B cell (primary cell): ENCODE measurements at regions not wholly inside any gene's neighbourhood (a gene's known extent, or its start where the extent isn't known, plus 50 kb on each side); places are given as distances from the start of the nearest gene placed in this dataset.

Experiments used
- ATAC-seq: fragments of 200-7000 bp; cut with Tn5 transposase; one replicate; pipeline ENCODE4 v1.10.0; 2021; ENCODE audit warnings: low read depth, mild to moderate bottlenecking, moderate number of reproducible peaks, moderate library complexity
- CTCF ChIA-PET: fragments of 350-600 bp; sonication (Branson Sonifier 250); formaldehyde crosslinking; loops from one replicate; lab custom pipeline; 2021; ENCODE audit warnings: antibody characterized with exemption, inconsistent platforms; lab: Charles Lee
- POLR2A ChIA-PET: fragments of 350-600 bp; sonication (Branson Sonifier 250); formaldehyde crosslinking; loops from one replicate; lab custom pipeline; 2021; ENCODE audit warnings: antibody characterized with exemption; lab: Charles Lee
- DNase-seq: peaks from one replicate; pipeline ENCODE4 v3.0.0; 2013
- H2AFZ ChIP-seq: 2 replicates; pipeline ENCODE4 v1.6.1; 2012; ENCODE audit warnings: mild to moderate bottlenecking, low read depth, low read length; ENCODE audit not compliant: insufficient read depth, poor library complexity, severe bottlenecking
- H3K27ac ChIP-seq, 2 donors: 1 replicate in 1 of 2; 2 replicates in 1 of 2; pipeline ENCODE4 v1.5.1; 2012 to 2013; ENCODE audit warnings: low read length in 2 of 2, mild to moderate bottlenecking in 2 of 2, moderate library complexity in 1 of 2
- H3K27me3 ChIP-seq, 4 experiments: fragments of 200-600 bp in 1 of 4; sonication (generic) in 1 of 4; replicated peaks in 1 of 4; 1 replicate in 2 of 4; 2 replicates in 2 of 4; pipeline versions ENCODE4 v1.6.1 to v1.7.0; 2013 to 2016; ENCODE audit warnings: low read length in 3 of 4, mild to moderate bottlenecking in 2 of 4, mixed read lengths in 1 of 4, moderate library complexity in 1 of 4; ENCODE audit not compliant: insufficient read depth in 4 of 4, control insufficient read depth in 3 of 4; ENCODE audit errors: control extremely low read depth in 1 of 4
- H3K36me3 ChIP-seq, 2 experiments: replicated peaks in 1 of 2; 1 replicate in 1 of 2; 2 replicates in 1 of 2; pipeline versions ENCODE4 v1.6.1 to v1.7.1; 2013; ENCODE audit warnings: low read length in 1 of 2; ENCODE audit not compliant: insufficient read depth in 2 of 2, control insufficient read depth in 1 of 2; ENCODE audit errors: control extremely low read depth in 1 of 2, extremely low read depth in 1 of 2
- H3K4me1 ChIP-seq, 2 donors: fragments of 200-600 bp in 1 of 2; sonication (generic) in 1 of 2; 1 replicate in 1 of 2; 2 replicates in 1 of 2; pipeline versions ENCODE4 v1.5.1 to v1.6.1; 2013 to 2017; ENCODE audit warnings: low read length in 2 of 2; ENCODE audit not compliant: control insufficient read depth in 2 of 2, insufficient read depth in 2 of 2
- H3K4me2 ChIP-seq: replicated peaks from 2 replicates; pipeline ENCODE3; 2012; ENCODE audit warnings: mild to moderate bottlenecking, low read depth, low read length; ENCODE audit not compliant: poor library complexity, severe bottlenecking
- H3K4me3 ChIP-seq, 5 experiments: fragments of 200-600 bp in 1 of 5; sonication (generic) in 1 of 5; 1 replicate in 3 of 5; 2 replicates in 2 of 5; pipeline versions ENCODE4 v1.5.1 to v1.7.0; 2011 to 2016; ENCODE audit warnings: low read length in 4 of 5, mild to moderate bottlenecking in 4 of 5, low read depth in 2 of 5, control low read depth in 1 of 5, moderate library complexity in 1 of 5; ENCODE audit not compliant: insufficient read depth in 1 of 5; ENCODE audit errors: control extremely low read depth in 1 of 5, extremely low read depth in 1 of 5
- H3K79me2 ChIP-seq: fragments of 200-600 bp; sonication (generic); one replicate; pipeline ENCODE4 v1.6.0; 2016; ENCODE audit warnings: low read length; ENCODE audit not compliant: control insufficient read depth, insufficient read depth
- H3K9ac ChIP-seq: fragments of 200-600 bp; sonication (generic); 2 replicates; pipeline ENCODE4 v1.6.1; 2017; ENCODE audit warnings: mild to moderate bottlenecking, low read length, moderate library complexity
- H3K9me3 ChIP-seq, 3 donors: one replicate each; pipeline versions ENCODE4 v1.6.1 to v1.7.1; 2013; ENCODE audit warnings: low read length in 2 of 3; ENCODE audit not compliant: control insufficient read depth in 2 of 3, insufficient read depth in 1 of 3; ENCODE audit errors: control extremely low read depth in 1 of 3
- H4K20me1 ChIP-seq: 2 replicates; pipeline ENCODE4 v1.6.0; 2012; ENCODE audit warnings: mild to moderate bottlenecking, low read length; ENCODE audit not compliant: insufficient read depth, control insufficient read depth, poor library complexity, severe bottlenecking
- H3K27ac Mint-ChIP-seq: one replicate; pipeline ENCODE4 v1.8.0; 2021; ENCODE audit warnings: mixed read lengths
- H3K27me3 Mint-ChIP-seq: one replicate; pipeline ENCODE4 v1.8.0; 2021; ENCODE audit warnings: mixed read lengths
- H3K4me1 Mint-ChIP-seq: one replicate; pipeline ENCODE4 v1.8.0; 2021; ENCODE audit warnings: mixed read lengths
- H3K4me3 Mint-ChIP-seq: one replicate; pipeline ENCODE4 v1.8.0; 2021; ENCODE audit warnings: mixed read lengths
- H3K9me3 Mint-ChIP-seq: one replicate; pipeline ENCODE4 v1.8.0; 2022; ENCODE audit warnings: mixed read lengths; ENCODE audit not compliant: insufficient read depth
- EZH2 ChIP-seq: IDR thresholded peaks from 2 replicates; pipeline ENCODE4 v1.6.1; 2012; ENCODE audit warnings: borderline replicate concordance, low read depth, mild to moderate bottlenecking, moderate library complexity, low read length; ENCODE audit not compliant: insufficient read depth, poor library complexity, severe bottlenecking
- WGBS: methylation state at CpG from one replicate; pipeline ENCODE4 v1.1.5; 2013; ENCODE audit warnings: missing lambda C conversion rate; ENCODE audit not compliant: insufficient coverage; 5-methylcytosine and 5-hydroxymethylcytosine counted together
- intact Hi-C: fragments of 100-400 bp; cut with micrococcal nuclease; formaldehyde crosslinking; loops from one replicate; pipeline ENCODE4 v1.10.0; 2022
- TF ChIP-seq, protein P1 (sequence below): fragments of 200-600 bp; IDR thresholded peaks from one replicate; pipeline ENCODE4 v1.8.0; 2022; ENCODE audit warnings: antibody characterized with exemption, mild to moderate bottlenecking

DNA sequence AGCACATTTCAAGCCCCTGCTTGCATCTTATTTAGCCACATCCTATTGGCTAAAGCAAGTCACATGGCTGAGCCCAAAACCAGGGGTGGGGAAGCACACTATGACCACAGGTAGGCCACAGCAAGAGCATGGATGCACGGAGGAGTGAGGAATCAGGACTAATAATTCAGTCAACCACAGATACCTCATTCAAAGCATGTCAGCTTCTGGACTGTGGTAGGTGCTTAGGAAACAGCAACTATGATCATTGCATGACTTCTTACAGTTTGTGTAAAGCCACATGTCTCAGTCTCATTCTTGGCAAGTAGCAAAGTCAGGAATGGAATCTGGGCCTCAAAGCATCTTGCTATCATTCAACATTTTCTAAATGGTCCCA is 79.0 kb upstream of the EMX2 start:
- H3K36me3 ChIP-seq = no peaks in the 10 kb centered on the region
- TF ChIP-seq, protein P1, sequence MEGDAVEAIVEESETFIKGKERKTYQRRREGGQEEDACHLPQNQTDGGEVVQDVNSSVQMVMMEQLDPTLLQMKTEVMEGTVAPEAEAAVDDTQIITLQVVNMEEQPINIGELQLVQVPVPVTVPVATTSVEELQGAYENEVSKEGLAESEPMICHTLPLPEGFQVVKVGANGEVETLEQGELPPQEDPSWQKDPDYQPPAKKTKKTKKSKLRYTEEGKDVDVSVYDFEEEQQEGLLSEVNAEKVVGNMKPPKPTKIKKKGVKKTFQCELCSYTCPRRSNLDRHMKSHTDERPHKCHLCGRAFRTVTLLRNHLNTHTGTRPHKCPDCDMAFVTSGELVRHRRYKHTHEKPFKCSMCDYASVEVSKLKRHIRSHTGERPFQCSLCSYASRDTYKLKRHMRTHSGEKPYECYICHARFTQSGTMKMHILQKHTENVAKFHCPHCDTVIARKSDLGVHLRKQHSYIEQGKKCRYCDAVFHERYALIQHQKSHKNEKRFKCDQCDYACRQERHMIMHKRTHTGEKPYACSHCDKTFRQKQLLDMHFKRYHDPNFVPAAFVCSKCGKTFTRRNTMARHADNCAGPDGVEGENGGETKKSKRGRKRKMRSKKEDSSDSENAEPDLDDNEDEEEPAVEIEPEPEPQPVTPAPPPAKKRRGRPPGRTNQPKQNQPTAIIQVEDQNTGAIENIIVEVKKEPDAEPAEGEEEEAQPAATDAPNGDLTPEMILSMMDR = no peak
- TF ChIP-seq EZH2 = no peak
- ATAC-seq (no peak), DNase-seq (no peak)
- no peak overlapping the region for H3K4me3 Mint-ChIP-seq
- H3K27me3 ChIP-seq = peaks cover 0 to 4% (median 0%) of the 10 kb centered on the region in 4 experiments
- H3K4me2 ChIP-seq = no peak overlapping the region
- peaks cover 0 to 4% (median 0%) of the 10 kb centered on the region in 3 donors for H3K9me3 ChIP-seq
- no peak overlapping the region for H3K27ac ChIP-seq
- H3K9ac ChIP-seq = no peak overlapping the region
- no peak overlapping the region for H3K4me3 ChIP-seq
- no CpG with 5 or more reads among the region's 1 CpG for WGBS
- no peaks in the 10 kb centered on the region for H4K20me1 ChIP-seq
- H3K27me3 Mint-ChIP-seq = peaks cover 7% of the 10 kb centered on the region
- intact Hi-C loops = no loop called here
- H3K4me1 ChIP-seq = no peaks in the 10 kb centered on the region
- no peaks in the 10 kb centered on the region for H3K4me1 Mint-ChIP-seq
- H3K9me3 Mint-ChIP-seq = no peaks in the 10 kb centered on the region
- no peak overlapping the region for H2AFZ ChIP-seq
- no peak overlapping the region for H3K27ac Mint-ChIP-seq
- ChIA-PET POLR2A (no interaction called here), CTCF (no interaction called here)
- H3K79me2 ChIP-seq = no peaks in the 10 kb centered on the region

GRCh38 chr10:117462816-117463544 is 79.6 kb upstream of the EMX2 start:
- TF ChIP-seq EZH2 = no peak
- TF ChIP-seq, protein P1 = no peak
- H3K27me3 Mint-ChIP-seq = peaks cover 10% of the 10 kb centered on the region
- H3K27ac Mint-ChIP-seq = no peak overlapping the region
- H3K27ac ChIP-seq = no peak overlapping the region
- no peaks in the 10 kb centered on the region for H3K36me3 ChIP-seq
- no peaks in the 10 kb centered on the region for H4K20me1 ChIP-seq
- no peak overlapping the region for H3K4me3 Mint-ChIP-seq
- H3K27me3 ChIP-seq = peaks cover 0 to 7% (median 0%) of the 10 kb centered on the region in 4 experiments
- H3K9me3 ChIP-seq = peaks cover 0 to 4% (median 0%) of the 10 kb centered on the region in 3 donors
- H3K9ac ChIP-seq = no peak overlapping the region
- DNase-seq = no peak
- intact Hi-C loops = no loop called here
- no peaks in the 10 kb centered on the region for H3K79me2 ChIP-seq
- no peaks in the 10 kb centered on the region for H3K4me1 ChIP-seq
- no peak overlapping the region for H3K4me2 ChIP-seq
- CTCF ChIA-PET = no interaction called here
- ATAC-seq = no peak
- WGBS = 44% methylated on average over 1 of the region's 1 CpG
- no peak overlapping the region for H2AFZ ChIP-seq
- no peaks in the 10 kb centered on the region for H3K4me1 Mint-ChIP-seq
- H3K9me3 Mint-ChIP-seq = no peaks in the 10 kb centered on the region
- H3K4me3 ChIP-seq = no peak overlapping the region
- POLR2A ChIA-PET = no interaction called here
